ENCODE measurements at regions not wholly inside any gene's neighbourhood (a gene's known extent, or its start where the extent isn't known, plus 50 kb on each side); places are given as distances from the start of the nearest gene placed in this dataset.
"Not testable (repeated sequence)": the region's sequence is repeated elsewhere in the genome, so short reads cannot be mapped to it uniquely, and the experiment has no call there.

GRCh38 chr17:63226720-63227119 is 219.4 kb downstream of the CYB561 start:
- not testable (repeated sequence) for H3K36me3 ChIP-seq (ENCODE audit: insufficient read depth); H3K4me1 Mint-ChIP-seq; H3K79me2 ChIP-seq (replicated peaks; ENCODE audit: insufficient read depth); H3K9me2 ChIP-seq (ENCODE audit: insufficient read depth); H2AFZ ChIP-seq; H4K20me1 ChIP-seq (replicated peaks; ENCODE audit: insufficient read depth); DNase-seq (ENCODE audit: low spot score); H3K27ac Mint-ChIP-seq; H3F3A ChIP-seq (replicated peaks; ENCODE audit: low read depth); H3K36me3 Mint-ChIP-seq (ENCODE audit: low read depth); H3K27me3 Mint-ChIP-seq (ENCODE audit: insufficient read depth, low read depth, poor library complexity); H3K4me3 Mint-ChIP-seq; H3K4me3 ChIP-seq; H3K4me2 ChIP-seq; H3K4me1 ChIP-seq (ENCODE audit: insufficient read depth); ATAC-seq; H3K27me3 ChIP-seq (ENCODE audit: insufficient read depth); H3K27ac ChIP-seq (ENCODE audit: low read depth)
- H3K9me3 Mint-ChIP-seq, result peaks cover 11% of the 10 kb centered on the region; the same call in 1 of the 3 replicates

GRCh38 chr17:63231015-63231620 is 215.0 kb downstream of the CYB561 start:
- H3K36me3 ChIP-seq (ENCODE audit: insufficient read depth); H3K4me1 ChIP-seq (ENCODE audit: insufficient read depth); H3K27ac Mint-ChIP-seq; H3K4me2 ChIP-seq; DNase-seq (ENCODE audit: low spot score); H3K27ac ChIP-seq (ENCODE audit: low read depth); H3K4me1 Mint-ChIP-seq; H3F3A ChIP-seq (replicated peaks; ENCODE audit: low read depth); H3K4me3 ChIP-seq; H3K79me2 ChIP-seq (replicated peaks; ENCODE audit: insufficient read depth); H3K9me2 ChIP-seq (ENCODE audit: insufficient read depth); ATAC-seq; H2AFZ ChIP-seq; H3K27me3 Mint-ChIP-seq (ENCODE audit: insufficient read depth, low read depth, poor library complexity); H4K20me1 ChIP-seq (replicated peaks; ENCODE audit: insufficient read depth); H3K4me3 Mint-ChIP-seq; H3K27me3 ChIP-seq (ENCODE audit: insufficient read depth): not testable (repeated sequence)
- H3K36me3 Mint-ChIP-seq (ENCODE audit: low read depth), result peaks cover 10% of the 10 kb centered on the region; the same call in 2 of the 3 replicates
- peaks cover 19% of the 10 kb centered on the region; the same call in 2 of the 3 replicates for H3K9me3 Mint-ChIP-seq

GRCh38 chr17:63232565-63233310 is 213.4 kb downstream of the CYB561 start:
- TF ChIP-seq CTCF (conservative IDR thresholded peaks at IDR 0.05; ENCODE audit: low read depth in 2 of 2), result peak; percentile 37 to 59
- no peak for TF ChIP-seq ZNF462 (CRISPR knock-in tag; IDR thresholded peaks at IDR 0.05)
- H3K9me2 ChIP-seq (ENCODE audit: insufficient read depth), result peaks cover 3% of the 10 kb centered on the region; the same call in 1 of the 2 replicates
- Mint-ChIP-seq H3K27ac (no peak overlapping the region), H3K4me1 (no peaks in the 10 kb centered on the region), H3K4me3 (no peak overlapping the region), H3K9me3 (peaks cover 19% of the 10 kb centered on the region; the same call in 2 of the 3 replicates), H3K27me3 (ENCODE audit: insufficient read depth, low read depth, poor library complexity) (peaks cover 3% of the 10 kb centered on the region), H3K36me3 (ENCODE audit: low read depth) (peaks cover 10% of the 10 kb centered on the region; the same call in 2 of the 3 replicates)
- H3K4me3 ChIP-seq, result no peak overlapping the region
- H3K36me3 ChIP-seq (ENCODE audit: insufficient read depth), result no peaks in the 10 kb centered on the region
- no peak overlapping the region for H3K4me2 ChIP-seq
- no peaks in the 10 kb centered on the region for H4K20me1 ChIP-seq (replicated peaks; ENCODE audit: insufficient read depth)
- H3F3A ChIP-seq (replicated peaks; ENCODE audit: low read depth), result no peaks in the 10 kb centered on the region
- no peaks in the 10 kb centered on the region for H3K79me2 ChIP-seq (replicated peaks; ENCODE audit: insufficient read depth)
- H2AFZ ChIP-seq, result no peak overlapping the region
- ATAC-seq, result peak; percentile 68
- H3K4me1 ChIP-seq (ENCODE audit: insufficient read depth), result no peaks in the 10 kb centered on the region
- peak; percentile 30 for DNase-seq (ENCODE audit: low spot score)
- no peaks in the 10 kb centered on the region for H3K27me3 ChIP-seq (ENCODE audit: insufficient read depth)
- H3K27ac ChIP-seq (ENCODE audit: low read depth), result no peak overlapping the region
